ENCODE measurements at regions not wholly inside any gene's neighbourhood (a gene's known extent, or its start where the extent isn't known, plus 50 kb on each side); places are given as distances from the start of the nearest gene placed in this dataset.
A peak's percentile ranks its signal among the peaks of the same experiment; 100 is the strongest.

- H3K36me3 ChIP-seq = no peaks in the 10 kb centered on the region
- DNase-seq (ENCODE audit: low spot score) = no peak
- H3K9me3 ChIP-seq = no peaks in the 10 kb centered on the region
- H3K4me3 ChIP-seq = no peak overlapping the region
- H3K27me3 ChIP-seq = no peaks in the 10 kb centered on the region
- TF ChIP-seq CTCF (IDR thresholded peaks at IDR 0.05) = no peak
- peak overlapping the region in 1 of 2 donors; percentile 18 for H3K27ac ChIP-seq
- no peaks in the 10 kb centered on the region for H3K4me1 ChIP-seq
Measured at GRCh38 chrX:39398963-39399261, 597.7 kb downstream of the MID1IP1 start.

- Histone ChIP-seq H3K27ac (peak overlapping the region in 1 of 2 donors; percentile 18), H3K9me3 (no peaks in the 10 kb centered on the region), H3K4me3 (no peak overlapping the region), H3K27me3 (no peaks in the 10 kb centered on the region), H3K36me3 (no peaks in the 10 kb centered on the region), H3K4me1 (no peaks in the 10 kb centered on the region)
- TF ChIP-seq CTCF (IDR thresholded peaks at IDR 0.05) = no peak
- no peak for DNase-seq (ENCODE audit: low spot score)
Measured at GRCh38 chrX:39399387-39399786, 598.1 kb downstream of the MID1IP1 start.

GRCh38 chrX:39401483-39402110 is 600.3 kb downstream of the MID1IP1 start:
- Histone ChIP-seq H3K4me1 (no peaks in the 10 kb centered on the region), H3K27me3 (no peaks in the 10 kb centered on the region), H3K4me3 (no peak overlapping the region), H3K9me3 (no peaks in the 10 kb centered on the region), H3K27ac (no peak overlapping the region), H3K36me3 (no peaks in the 10 kb centered on the region)
- no peak for DNase-seq (ENCODE audit: low spot score)
- no peak for TF ChIP-seq CTCF (IDR thresholded peaks at IDR 0.05)

- H3K9me3 ChIP-seq = no peaks in the 10 kb centered on the region
- no peak for TF ChIP-seq CTCF (IDR thresholded peaks at IDR 0.05)
- no peak for DNase-seq (ENCODE audit: low spot score)
Measured at GRCh38 chrX:39402158-39402557, 600.9 kb downstream of the MID1IP1 start.

GRCh38 chrX:39406799-39407198 is 605.5 kb downstream of the MID1IP1 start:
- TF ChIP-seq CTCF (IDR thresholded peaks at IDR 0.05) = no peak
- H3K36me3 ChIP-seq = no peaks in the 10 kb centered on the region
- H3K4me3 ChIP-seq = no peak overlapping the region
- no peaks in the 10 kb centered on the region for H3K27me3 ChIP-seq
- H3K4me1 ChIP-seq = no peaks in the 10 kb centered on the region
- H3K9me3 ChIP-seq = no peaks in the 10 kb centered on the region
- no peak overlapping the region for H3K27ac ChIP-seq
- no peak for DNase-seq (ENCODE audit: low spot score)

More at GRCh38 chrX:39402158-39402557, 600.9 kb downstream of the MID1IP1 start:
- Histone ChIP-seq H3K27ac (no peak overlapping the region), H3K4me1 (no peaks in the 10 kb centered on the region), H3K36me3 (no peaks in the 10 kb centered on the region), H3K27me3 (no peaks in the 10 kb centered on the region), H3K4me3 (no peak overlapping the region)

- H3K4me3 ChIP-seq = no peak overlapping the region
- H3K27me3 ChIP-seq = no peaks in the 10 kb centered on the region
- no peak for TF ChIP-seq CTCF (IDR thresholded peaks at IDR 0.05)
- H3K36me3 ChIP-seq = no peaks in the 10 kb centered on the region
- no peak for DNase-seq (ENCODE audit: low spot score)
- H3K4me1 ChIP-seq = no peaks in the 10 kb centered on the region
- peaks cover 0 to 6% of the 10 kb centered on the region in 2 donors for H3K9me3 ChIP-seq
- no peak overlapping the region for H3K27ac ChIP-seq
Measured at GRCh38 chrX:39409246-39409917, 608.1 kb downstream of the MID1IP1 start.

Measured in right atrium auricular region (tissue), 2 donors.